ENCODE measurements at regions not wholly inside any gene's neighbourhood (a gene's known extent, or its start where the extent isn't known, plus 50 kb on each side); places are given as distances from the start of the nearest gene placed in this dataset.

DNA sequence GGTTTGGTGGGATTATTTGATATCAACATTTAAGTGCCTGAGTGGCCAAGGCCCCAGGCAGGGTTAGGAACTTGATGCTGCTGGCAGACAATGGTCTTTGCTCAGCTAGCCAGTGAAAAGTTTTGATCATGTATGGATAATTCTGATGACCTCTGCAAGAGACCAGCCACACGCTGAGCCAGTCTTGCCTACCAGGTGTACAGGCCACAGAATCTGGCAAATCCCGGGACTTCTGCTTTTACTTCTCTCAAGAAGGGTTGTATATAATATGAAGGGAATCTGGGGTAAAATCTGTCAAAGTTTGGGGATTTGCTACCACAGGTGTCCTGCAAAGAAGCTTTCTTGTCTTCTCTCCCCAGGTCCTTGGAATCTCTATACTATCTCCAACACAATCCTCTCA is 331.4 kb upstream of the GOLIM4 start:
- TF ChIP-seq, protein P1, sequence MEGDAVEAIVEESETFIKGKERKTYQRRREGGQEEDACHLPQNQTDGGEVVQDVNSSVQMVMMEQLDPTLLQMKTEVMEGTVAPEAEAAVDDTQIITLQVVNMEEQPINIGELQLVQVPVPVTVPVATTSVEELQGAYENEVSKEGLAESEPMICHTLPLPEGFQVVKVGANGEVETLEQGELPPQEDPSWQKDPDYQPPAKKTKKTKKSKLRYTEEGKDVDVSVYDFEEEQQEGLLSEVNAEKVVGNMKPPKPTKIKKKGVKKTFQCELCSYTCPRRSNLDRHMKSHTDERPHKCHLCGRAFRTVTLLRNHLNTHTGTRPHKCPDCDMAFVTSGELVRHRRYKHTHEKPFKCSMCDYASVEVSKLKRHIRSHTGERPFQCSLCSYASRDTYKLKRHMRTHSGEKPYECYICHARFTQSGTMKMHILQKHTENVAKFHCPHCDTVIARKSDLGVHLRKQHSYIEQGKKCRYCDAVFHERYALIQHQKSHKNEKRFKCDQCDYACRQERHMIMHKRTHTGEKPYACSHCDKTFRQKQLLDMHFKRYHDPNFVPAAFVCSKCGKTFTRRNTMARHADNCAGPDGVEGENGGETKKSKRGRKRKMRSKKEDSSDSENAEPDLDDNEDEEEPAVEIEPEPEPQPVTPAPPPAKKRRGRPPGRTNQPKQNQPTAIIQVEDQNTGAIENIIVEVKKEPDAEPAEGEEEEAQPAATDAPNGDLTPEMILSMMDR (IDR thresholded peaks at IDR 0.05) = no peak
- TF ChIP-seq POLR2A (IDR thresholded peaks at IDR 0.05) = no peak

Data from adrenal gland (tissue), 5 donors.